Amniotic epithelial cell (primary cell): ENCODE measurements at regions not wholly inside any gene's neighbourhood (a gene's known extent, or its start where the extent isn't known, plus 50 kb on each side); places are given as distances from the start of the nearest gene placed in this dataset.

Experiments used
- DNase-seq: peaks from one replicate; pipeline ENCODE4 v3.0.0-alpha.2; 2010; ENCODE audit warnings: low read depth

DNA sequence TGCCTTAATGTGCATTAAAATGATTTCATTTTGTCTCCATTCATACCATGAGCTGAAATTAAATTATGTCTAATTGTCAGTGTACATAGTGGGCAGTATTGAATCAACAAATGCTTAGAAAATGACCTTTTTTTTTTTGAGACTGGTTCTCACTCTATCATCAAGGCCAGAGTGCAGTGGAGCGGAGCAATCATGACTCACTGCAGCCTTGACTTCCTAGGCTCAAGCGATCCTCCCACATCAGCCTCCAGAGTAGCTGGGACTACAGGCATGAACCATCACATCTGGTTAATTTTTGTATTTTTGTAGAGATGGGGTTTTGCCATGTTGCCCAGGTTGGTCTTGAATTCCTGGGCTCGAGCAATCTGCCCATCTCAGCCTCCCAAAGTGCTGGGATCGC, 117.0 kb upstream of the BLID start:
- DNase-seq, result no peak

DNA sequence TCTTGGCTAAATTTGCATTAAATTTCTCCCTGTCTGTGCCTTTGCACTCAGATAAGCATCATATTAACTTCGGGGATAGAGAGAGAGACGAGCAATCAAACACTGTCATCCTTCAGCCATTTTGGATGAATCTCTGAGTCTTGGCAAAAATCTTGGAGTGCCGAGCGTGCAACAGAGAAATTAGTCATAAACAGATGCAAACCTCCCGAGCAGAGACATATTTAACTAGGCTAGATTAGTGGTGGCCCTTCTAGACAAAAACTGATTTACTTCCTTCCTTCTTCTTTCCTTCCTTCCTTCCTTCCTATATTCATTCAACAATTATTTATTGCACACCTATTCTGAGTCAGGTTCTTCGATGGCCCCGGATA, 114.4 kb upstream of the BLID start:
- DNase-seq, result no peak

DNA sequence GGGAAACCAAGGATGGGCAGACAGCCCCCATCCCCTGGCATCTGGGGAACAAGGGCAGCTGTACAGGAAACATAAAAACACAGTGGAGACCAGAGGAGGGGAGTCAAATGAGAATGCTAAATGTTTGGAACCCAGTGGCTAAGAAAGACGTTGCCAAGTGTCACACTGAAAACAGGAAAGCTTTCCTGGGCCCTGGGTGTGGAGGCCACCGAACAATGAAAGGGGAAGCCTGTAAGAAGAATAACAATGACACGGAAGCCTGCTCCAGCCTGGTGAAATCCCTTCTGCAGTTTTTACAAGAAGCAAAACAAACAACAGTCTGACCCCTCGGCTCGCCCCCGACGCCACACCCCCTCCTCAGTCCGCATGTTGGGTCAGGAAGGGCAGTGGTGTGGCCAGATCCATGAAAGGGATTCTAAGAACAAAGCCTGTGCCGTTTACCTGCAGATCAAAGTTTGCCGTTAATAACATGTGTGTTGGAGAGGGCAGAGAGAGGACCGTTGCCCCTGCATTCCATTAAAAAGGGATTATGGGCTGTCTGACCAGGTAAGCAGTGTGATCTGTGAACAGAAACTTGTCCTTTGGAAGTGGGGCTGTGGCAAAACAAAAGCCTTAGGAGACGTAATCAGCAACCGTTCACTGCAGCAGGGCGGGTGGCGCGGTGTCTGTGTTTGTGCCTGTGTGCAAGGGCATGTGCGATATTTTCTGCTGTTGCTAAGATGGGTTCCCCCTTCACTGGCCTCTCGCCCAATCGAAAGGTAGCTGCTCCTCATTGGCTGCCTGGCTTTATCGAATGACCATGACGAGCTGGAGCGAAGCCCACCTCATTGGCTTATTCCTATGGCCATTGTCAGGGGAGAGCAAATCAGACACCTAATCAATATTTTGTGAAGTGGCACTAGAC, 113.7 kb upstream of the BLID start:
- no peak for DNase-seq

DNA sequence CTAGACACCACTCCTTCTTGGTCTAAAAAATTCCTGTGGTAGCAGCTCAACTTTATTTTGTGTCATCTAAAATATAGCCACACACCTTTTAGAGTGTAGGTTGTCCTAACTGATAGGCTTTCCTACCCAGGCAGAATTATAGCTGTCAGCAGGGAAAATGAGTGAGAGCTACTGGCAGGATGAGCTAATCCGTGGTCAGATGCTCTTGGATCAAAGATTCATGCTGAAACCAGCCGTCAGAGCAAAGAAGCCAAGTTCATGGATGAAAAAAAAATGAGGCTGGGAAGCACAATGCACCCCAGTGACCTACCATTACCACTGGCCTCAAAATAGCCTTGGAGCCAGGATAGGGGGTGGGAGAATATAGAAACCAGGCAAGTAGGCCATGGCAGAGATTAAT, 113.1 kb upstream of the BLID start:
- peak; percentile 51 for DNase-seq

DNA sequence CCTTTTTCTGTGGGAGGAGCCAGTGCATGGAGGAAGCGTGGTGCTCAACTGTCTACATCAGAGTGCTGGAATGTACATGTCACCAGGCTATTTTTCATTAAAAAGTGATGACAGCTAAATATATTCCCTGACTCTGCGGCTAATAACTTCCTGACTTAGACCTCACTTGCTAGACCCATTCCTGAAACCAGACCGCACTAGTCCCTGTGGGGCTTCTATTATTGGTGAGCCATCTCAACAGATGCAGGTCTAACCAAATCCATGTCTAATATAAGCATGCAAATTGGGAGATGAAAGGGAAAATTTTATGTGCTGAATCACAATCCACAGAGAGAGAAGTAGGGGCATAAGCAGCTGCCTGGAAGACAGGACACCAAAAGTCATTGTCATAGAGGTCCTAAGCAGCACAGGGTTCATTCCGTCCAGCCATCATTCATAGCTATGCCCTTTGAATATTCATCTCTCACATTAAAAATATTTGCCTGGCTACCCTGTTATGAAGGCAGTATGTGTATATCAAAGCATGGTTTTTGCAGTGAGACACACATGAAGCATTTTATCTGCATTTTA, 110.9 kb upstream of the BLID start:
- no peak for DNase-seq

DNA sequence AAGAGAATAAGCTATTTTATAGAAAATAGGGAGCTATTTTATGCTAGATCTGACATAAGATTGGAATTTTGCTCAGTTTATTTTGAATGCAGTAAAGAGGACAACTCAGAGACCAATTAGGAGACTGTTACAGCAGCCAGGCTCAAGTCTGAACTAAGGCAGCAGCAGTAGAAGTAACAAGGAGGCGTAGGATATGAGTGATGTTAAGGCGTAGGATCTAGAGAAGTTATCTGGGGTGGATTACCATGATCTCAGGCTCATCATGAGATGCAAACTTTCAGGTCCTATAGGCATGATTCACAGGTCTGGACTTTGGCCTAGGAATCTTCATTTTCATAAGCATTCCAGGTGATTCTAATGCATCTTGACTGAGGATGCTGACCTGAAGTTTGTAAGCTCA, 108.9 kb upstream of the BLID start:
- DNase-seq, result no peak

DNA sequence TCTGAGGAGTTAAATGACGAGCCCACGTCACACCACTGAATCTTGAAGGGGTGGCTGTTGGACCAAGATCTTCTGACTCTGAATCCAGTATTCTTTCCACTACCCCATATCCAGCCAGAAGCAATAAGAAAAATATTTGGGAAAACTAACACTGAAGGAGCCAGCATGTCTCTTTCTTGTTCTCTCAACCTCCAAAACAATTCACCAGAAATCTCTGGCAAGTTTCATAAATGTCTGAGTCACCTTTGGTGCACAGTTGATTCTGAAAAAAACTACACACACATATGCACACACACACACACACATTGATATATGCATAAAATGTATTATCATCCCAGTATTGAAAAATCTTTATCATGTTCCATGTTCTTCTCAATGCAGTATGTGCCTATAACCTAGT, 104.3 kb upstream of the BLID start:
- peak; percentile 37 for DNase-seq

DNA sequence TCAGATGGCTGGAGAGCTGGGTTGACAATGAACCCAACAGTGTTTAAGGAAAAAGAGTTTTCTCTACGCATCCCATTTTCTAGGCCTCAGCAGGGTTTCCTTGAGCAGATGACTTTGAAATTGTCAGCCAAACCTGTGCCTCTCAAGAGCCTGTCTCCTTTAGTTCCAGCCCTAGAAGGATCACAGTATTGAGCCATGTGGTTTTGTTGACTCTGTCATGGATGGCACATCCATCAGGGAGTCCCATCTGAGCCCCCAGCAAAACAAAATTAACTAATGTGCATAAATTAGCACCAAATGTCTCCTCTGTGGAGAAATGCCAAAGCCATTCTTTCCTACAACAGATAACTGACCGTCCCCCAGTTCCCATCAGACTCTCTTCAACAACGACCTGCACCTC, 103.8 kb upstream of the BLID start:
- DNase-seq, result no peak

DNA sequence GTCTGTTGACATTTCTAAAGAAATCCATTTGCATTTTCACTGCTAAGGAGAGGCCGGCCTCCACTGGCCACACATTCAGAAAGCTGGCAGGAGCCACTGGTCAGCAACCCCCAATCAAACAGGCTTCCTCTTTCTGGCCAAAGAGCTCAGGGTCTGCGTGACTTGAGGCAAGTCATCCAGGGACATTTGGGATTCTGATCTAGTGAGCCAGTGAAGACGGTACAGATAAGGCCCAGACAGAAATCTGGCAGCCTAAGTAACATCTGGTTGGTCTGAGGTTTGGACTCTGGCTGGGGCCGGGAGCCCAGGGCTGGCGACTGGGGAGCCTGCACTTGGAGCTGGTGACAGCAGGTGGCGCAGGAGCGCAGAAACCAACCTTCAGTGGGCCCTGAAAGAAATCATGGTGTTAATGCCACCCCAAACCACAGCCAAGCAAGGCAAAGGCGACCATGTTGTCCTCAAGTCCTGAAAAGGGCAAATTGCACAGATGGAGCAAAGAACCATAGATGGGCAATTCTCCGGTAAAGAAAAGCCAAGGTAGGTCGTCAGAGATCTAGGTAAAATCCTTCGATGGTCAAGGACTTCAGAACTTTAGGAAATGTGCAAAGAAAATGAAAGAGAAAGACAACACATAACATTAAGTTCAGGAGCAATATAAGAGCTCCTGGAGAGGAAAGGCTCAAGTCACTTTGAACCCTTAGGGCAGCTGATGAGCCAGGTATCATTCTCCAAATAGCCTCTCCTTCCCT, 99.4 kb upstream of the BLID start:
- peak; percentile 91 for DNase-seq

DNA sequence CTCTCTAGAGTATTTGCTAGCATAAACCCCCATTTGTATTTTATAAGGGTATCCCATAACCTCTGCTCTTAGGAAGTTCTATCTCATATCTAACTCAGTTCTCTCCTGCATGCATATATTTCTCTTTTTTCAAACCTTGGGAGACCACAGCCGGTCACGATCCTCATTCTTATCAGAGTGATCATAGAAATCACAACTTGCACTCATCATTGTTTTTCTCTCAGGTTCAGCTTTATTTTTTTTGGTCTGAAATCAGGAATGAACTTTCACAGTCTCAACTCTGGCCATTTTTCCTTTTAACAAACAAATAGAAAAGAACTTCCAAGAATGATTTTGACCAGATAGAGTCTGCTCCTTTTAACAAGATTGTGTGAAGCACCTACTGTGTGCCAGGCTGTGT, 98.6 kb upstream of the BLID start:
- DNase-seq, result no peak

DNA sequence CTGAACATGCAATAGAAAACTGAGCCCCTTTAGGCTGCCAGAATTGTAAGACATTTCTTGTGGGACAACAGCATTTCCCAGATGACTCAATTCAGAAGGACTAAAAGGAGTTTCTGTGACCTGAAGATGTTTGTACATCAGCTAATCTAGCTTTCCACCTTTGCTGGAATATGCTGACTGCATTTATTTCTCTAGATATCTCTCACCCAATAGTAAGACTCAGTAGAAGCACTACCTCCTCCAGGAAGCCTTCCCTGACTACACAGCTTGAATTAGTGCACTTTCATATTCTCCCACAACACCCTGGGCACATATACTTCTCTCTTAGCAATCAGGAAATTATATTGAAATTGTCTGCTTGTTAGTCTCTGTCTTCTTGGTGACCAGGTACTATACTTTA, 98.1 kb upstream of the BLID start:
- no peak for DNase-seq

DNA sequence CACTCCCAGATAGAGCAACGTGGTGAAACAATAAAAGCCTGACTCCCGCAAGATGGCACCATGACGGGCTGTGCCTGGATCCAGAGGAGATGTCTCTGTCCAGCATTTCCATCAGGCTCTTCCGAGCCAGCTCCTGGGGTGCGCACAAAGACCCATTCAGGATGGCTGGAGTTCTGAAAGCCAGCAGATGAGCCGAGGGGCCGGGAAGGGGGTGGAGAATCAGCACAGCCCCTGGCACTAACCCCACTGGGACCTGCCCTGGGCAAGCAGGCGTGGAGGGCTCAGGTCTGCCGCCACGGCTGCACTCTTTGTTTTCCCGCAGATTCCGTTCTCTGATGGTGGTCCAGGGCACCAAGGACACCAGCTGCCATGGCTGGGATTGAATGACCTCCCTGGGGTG, 97.2 kb upstream of the BLID start:
- DNase-seq, result no peak

DNA sequence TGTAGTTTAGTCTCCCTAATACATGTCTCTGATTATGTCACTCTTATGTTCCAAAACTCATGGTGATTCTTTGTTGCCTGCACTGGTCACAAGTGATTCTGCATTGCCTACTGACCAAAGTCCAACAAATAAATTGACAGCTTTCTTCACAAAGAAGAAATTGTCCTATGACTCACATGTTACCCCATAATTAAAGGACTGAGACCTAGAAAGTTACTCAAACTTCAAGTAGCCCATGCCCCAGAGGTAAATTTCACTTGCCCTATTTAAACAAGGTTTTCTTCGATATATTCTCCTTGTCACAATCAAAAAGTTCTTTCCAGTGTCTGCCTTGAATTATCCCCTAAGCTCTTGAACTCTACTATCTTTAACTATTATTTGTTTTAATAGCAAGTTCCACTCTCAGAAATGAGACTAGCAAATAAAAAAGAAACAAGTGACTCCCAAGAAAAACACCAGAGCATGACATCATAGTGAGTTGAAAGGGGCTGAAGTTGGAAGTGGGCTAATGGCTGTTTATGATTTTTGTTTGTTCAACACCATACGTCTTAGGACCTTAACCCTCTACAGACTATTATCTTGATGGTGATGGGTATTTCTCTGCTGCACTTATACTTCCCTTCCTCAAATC, 94.5 kb upstream of the BLID start:
- no peak for DNase-seq

DNA sequence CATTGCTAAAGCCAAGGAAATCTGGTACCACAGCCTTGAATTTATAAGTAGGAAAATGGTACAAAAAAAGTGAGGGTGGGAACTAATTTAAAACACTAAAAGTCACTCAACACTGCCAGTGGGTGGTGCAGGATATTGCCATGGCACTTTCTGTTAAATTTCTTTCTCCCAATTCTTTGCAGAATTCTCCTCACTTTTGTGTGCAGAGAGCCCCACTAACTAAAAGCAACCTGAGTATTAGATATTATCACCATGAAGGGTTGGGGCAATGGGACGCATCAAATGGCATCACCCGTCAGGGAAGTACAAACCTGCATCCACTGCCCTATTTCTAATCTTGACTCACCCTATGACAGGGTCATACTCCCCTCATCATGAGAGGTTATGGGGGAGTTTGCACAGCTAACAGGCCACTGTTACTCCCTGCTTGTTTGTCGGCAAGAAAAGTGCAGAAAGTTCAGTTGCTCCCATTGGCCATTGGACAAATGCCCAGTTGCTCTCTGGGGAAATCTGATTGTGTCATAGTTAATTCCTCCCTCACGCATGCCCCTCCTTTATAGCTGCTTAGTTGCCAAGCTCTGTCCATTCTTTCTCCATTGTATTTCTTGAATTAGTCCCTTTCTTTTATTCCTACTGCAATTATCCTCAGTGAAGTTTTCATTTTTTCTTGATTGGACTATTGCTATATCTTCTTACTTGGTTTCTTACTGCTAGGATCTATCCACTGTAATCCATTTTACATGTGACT, 93.8 kb upstream of the BLID start:
- peak; percentile 94 for DNase-seq

DNA sequence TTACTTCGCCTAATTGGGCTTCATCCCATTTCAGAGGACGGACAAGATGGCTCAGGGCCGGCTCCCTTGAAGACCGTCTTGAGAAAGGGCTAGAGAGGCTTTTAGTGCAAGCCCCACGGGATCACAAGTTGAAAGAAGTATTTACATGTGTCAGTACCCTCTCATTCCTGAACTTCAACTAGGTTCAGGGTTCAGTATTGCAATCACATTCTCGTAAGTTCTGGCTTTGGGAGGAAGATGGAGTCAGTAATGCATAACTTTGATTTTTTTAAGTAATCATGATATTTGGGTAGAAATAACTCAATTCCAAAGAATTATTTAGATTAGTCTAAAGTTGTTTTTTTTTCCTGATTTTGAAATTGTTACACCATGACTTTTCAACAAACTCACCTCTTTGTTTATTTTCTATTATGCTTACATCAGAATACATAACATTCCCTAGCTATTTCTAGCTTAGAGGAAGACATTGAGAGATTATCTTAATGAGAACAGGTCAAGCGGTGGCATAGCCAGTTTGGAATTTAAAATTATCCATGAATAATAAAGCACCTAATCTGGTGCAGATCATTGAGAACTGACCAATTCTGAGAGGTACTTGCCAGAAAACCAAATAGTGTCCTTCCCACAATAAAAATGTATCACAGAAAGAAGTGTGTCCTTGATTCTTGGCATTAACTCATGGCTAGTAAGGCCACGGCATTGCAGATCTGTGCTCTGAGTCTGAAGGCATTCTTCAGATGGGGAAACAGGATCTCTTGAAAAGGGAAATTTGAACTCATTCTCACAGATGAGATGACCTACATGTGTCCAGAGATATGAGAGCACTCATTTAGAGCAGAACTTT, 92.1 kb upstream of the BLID start:
- DNase-seq, result peak; percentile 70

DNA sequence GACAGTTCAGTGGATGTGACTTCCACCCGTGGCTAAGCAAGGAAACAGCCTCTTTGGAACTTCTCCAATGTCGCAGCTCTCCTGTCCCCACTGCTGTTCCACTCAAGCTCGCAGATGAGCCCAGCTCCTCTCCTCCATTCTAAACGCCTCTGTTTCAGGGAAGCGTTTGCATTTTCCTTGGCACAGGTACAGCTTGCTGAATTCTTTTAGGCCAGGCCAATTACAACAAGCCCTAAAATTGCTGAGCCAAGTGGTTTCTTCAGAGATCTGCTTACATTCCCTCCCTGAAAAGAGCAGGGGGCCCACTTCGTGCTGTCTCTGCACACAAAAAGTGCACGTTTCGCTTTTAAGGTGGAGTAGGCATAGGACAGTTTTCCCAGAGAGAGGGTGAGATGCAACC, 91.5 kb upstream of the BLID start:
- no peak for DNase-seq

DNA sequence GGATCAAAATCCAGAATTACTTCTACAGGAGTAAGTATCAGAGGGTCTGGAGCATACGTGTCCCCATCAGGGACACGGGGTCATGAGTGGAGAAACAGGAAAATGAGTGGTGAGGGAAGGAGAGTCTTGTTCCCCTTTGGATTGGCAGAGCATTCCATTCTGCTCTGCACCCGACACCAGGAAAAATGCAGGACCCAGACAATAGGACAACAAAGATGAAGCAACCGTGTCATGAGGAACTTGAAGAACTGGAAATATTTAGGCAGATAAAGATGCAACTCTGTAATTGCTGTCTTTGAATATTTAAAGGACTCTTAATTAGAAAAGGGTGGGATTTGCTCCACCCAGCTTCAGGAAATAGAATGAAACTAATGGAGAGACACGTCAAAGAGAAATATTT, 89.0 kb upstream of the BLID start:
- DNase-seq, result no peak

DNA sequence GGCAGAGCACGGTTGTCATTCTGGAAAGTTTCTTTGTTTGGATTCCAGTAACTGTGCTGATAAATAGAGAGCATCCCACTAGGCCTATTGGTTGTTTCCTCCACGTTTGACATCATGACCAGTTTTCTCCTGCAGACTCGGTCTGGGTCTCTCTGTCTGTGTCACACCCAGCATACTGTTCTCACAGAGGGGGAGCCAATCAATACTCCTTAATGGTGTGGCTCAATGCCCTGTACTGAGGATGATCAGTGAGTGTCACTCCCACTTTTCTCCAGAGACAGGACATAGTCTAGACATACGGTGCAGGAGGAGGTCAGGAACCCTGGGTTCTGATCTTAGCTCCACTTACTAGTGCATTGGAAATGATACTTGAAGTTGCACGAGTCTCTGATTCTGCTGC, 88.2 kb upstream of the BLID start:
- no peak for DNase-seq

DNA sequence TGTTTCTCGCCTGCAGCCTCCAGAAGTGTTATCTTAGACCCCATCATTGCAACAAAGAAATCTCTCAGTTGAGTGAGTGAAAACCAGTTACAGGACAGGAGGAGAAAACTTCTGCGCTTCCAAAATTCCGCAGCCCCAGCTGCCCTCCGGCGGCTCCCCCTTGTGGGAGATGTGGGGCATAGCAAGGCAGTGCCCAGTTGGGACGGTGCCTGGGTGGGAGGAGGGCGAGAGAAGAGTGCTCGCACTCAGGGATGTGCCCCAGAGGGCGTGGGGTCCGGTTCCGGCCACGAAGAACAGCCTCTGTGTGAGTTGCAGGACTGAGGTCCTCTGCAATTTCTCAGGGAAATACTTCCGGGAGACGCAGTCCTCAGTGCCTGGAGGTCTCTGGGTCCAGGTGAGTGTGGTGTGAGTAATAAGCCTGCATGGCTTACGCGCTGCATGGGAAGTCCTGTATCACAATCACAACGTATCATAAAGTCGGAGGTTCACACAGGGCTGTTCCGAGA, 87.0 kb upstream of the BLID start:
- DNase-seq, result peak; percentile 63

DNA sequence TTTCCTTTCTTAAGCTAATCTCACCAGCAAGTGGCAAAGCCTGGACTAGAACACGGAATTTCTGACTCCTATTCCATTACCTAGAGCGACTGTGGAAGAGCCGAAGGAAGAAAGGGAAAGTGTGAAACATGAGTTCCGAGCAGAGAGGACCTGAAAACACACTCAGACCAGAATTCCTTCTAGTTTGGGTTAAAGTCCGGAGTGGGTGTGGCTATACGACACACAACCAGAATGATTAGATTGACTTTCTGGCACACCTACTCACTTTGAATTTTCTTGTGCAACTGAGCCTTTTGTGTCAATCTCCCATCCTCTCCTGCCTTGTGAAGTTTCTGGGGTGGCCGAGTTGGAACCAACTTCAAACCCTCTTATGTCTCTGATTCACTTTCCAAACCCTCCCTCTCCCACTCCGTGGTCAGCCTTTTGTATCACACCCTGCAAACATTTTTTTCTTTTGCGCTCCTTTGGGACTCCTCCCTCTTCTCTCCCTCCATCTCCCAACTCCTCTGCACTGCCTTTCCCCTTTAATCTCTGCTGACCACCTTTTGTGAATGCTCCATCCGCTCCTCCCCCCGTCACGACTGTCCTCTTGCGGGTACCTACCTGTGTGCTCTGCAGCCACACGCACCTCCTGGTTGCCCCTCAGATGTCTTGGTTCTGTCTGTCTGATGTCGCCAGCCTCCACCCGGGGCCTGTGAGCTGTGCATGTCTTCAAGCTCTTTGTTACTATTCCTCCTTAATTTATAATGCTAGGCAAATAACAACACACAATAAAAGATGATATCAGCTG, 86.3 kb upstream of the BLID start:
- DNase-seq, result peak; percentile 73
